ENCODE measurements at regions not wholly inside any gene's neighbourhood (a gene's known extent, or its start where the extent isn't known, plus 50 kb on each side); places are given as distances from the start of the nearest gene placed in this dataset.

DNA sequence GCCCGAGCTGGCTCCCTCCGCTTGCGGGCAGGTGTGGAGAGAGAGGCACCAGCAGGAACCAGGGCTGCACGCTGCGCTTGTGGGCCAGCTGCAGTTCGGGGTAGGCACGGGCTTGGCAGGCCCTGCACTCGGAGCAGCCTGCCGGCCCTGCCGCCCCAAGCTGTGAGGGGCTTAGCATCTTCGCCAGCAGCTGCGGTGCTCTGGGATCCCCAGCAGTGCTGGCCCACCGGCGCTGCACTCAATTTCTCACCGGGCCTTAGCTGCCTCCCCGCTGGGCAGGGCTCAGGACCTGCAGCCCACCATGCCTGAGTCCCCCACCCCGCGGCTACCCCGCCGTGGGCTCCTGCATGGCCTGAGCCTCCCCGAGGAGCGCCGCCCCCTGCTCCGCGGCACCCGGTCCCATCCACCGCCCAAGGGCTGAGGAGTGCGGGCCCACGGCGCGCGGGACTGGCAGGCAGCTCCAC lies 434.4 kb upstream of the RGPD4 start:
- DNase-seq: no peak

DNA sequence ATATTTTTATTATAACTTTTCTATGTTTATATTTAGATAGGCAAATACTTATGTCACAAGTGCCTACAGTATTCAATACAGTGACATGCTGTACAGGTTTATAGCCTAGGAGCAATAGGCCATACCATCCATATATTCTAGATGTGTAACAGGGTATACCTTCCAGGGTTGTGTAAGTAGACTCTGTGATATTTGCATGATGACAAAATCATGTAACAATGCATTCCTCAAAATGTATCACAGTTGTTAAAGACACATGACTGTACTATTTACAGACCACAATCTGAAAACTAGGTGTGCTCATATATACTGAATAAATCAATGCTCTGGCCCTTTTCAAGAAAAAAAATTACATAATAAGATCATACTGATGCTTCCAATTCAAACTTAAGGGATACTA lies 433.2 kb upstream of the RGPD4 start:
- no peak for DNase-seq

DNA sequence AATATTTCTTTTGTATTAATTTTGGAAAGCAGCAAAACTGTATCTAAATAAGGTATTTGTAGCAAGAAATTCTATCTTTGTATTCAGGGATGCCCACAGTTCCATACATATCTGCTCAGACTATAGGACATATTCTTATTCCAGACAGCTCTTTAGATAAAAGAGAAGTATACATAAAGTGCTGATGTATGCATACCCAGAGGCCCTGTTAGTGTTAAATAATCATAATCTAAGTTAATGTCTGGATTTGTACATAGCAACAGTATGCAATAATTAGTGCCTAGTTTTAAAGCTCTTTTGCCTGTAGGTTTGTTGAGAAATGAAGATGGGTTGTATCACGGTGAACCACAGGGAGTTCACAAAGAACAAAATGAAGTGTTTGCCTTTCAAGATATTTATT lies 428.0 kb upstream of the RGPD4 start:
- no peak for DNase-seq

DNA sequence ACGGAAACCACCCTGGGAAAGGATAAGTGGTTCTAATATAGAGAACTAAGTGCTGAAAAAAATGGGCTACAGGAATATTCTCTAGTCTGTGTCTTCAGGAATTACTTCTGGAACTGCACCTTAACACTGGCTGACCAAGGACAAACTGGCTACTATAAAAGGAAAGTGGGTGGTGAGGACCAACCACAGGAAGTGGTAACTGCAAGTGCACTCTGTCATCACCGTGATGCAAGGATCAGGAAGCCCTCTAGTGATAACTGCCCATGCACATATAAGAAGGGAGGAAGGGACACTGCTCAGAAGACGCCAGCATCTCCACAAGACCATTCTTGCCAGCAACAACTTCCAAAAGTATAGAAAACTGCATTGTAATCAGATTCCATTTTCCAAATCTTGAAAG lies 424.4 kb upstream of the RGPD4 start:
- DNase-seq: no peak

DNA sequence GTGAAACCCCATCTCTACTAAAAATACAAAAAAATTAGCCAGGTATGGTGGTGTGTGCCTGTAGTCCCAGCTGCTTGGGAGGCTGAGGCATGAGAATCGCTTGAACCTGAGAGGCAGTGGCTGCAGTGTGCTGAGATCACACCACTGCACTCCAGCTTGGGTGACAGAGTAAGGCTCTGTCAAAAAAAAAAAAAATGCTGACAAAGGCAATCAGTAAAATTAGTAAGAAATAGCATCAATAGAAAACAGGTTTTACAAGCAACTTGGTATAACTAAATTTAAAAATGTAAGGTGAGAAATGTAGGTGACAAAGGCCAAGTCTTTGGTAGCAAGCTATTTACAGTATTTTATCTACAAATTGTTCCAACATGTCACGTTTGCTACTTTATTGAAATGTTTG lies 421.4 kb upstream of the RGPD4 start:
- DNase-seq: no peak

DNA sequence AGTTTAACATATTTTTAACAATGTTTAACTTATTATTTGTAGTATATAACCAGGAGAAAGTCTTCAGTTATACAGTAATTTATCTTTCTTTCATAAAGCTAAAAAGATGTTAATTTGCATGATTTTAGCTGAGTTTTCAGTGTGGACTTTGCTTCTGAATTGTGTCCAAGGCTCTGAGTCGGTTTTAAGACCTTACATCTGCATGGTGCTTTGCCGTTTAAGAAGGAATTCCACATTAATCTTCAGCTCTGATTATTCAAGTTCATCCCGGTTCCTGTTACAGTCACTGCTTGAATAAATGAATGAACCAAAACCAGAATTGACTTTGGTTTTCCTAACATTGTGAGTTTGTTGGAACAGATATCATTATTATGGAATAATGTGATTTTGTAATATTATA lies 419.7 kb upstream of the RGPD4 start:
- DNase-seq: no peak

DNA sequence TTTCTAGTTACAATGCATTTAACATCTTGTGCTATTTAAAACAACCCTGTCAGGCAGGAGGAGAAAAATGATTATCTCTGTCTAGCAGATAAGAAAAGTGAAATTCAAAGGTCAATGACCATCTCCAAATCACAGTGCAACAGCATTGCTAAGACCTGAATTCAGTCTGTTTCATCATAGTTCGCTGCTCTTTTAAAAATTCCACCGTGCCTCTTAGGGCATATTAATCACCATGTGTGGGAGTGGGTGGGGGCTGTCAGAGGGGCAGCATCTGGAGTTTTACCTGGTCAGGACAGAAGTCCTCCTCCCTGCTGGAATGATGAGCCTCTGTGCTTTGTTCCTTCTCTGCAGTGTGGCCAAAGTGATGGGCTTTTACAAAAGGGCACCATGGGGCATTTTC lies 418.7 kb upstream of the RGPD4 start:
- DNase-seq: no peak

DNA sequence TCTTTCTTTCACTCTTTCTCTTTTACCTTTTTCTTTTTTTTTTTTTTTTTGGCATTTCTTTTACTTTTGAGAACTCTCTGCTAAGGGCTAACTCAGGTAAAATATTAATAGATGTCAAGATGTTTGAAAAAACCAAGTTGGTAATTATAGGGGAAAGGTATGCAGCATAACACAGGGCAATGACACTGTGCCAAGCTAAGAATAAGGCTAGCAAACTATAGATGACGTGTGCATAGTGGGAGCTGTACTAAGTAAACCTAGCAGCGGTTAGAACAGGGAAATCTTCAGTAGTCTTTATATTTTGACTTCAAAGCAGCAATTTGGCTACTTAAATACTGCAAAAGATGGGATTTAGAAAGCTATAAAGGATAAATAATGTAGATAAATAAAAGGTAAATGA lies 415.4 kb upstream of the RGPD4 start:
- DNase-seq: no peak

DNA sequence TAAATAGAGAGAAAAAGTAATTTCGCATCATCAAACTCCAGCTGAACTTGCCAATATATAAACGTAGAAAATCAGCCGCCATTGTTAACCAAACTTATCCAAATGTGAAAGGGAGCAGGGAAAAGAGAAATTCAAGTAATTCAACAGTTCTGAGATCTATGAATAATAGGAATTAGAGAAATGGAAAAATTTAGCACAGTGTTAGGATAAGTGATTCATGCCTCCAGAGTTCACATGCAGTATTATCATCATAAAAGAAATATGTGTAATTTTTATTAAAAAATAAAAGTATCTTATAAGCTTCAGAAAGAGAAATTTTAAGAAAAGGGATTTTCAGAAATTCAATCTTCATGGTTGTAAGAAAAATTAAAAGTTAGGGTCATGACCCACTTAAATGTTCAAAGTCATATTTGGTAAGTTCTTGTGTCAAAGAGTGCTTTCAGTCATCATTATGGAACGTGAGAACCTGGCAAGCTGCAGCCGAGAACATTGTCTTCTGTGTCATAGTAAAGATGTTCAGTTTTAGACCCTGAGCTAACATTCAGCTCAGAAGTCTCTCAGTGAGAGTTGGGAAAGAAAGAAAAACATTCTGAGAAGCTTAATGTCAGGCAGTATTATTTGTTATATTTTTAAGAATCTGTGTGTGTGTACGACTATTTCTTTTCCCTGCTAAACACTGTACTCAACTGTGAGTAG lies 414.3 kb upstream of the RGPD4 start:
- no peak for DNase-seq

DNA sequence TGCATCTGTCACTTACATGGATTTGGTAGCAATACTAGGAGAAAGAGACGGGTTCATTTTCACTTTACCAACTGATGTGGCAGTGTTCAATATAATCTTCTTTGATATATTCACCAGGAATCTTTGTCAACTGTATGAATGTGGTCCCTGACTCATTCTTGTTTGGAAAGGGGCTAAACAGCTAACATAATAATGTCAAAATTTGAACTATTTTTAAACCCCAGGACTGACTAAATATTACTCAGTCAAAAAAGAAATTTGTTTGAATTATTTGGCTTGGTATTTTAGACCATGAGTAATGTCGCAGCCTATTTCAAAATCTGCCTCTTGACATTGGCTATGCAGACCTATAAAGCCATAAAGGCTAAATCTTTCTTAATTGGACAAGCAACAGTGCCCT lies 413.7 kb upstream of the RGPD4 start:
- DNase-seq: no peak

DNA sequence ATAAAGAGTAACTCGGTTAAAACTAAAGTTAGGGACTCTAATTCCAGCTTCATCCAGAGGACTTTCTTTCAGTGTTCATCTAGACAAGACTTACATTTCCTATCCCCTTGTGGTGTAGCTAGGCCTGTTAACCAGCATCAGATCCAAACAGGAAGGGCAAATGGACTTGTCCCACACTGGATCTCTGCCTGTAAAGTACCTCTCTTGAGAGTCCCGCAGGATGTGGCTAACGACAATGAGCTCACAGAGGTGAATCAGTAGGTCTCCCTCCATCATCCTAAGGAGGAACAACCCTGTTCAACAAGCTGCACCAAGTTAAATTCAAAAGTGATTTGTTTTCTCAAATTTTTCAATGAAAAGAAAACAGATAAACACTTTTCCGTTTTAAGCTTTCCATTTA lies 412.3 kb upstream of the RGPD4 start:
- no peak for DNase-seq

DNA sequence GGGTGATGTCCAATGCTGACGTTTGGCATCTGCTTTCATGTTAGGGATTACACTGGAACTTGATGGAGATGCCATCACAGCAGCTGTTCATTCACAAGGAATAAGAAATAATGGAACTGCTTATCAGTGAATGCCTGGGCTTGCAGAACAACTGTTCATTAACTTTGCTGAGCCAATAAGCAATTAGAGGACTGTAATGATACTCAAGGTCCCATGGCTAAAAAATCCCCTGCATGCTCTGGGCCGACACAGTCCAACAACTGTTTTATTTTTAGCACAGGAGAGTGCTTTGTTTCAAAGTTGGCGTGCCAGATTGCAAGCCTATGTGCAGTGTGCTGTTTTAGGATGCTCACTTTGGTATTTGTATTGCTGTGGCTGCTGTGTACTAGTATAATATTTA lies 408.0 kb upstream of the RGPD4 start:
- DNase-seq: no peak

DNA sequence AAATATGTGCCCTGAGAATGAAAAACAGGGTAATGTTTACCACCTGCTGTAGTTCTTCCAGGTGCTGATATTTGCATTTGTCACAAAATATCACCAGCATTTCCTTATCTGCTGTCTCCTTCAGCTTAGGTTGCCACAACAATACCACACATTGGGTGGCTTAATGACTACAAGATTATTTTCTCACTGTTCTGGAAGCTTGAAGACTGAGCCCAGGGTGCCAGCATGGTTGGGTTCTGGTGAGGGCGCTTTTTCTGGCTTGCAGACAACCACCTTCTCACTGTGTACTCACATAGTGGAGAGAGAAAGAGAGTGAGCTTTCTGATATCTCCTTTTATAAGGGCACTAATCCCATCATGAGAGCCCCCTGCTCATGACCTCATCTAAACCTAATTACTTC lies 407.5 kb upstream of the RGPD4 start:
- no peak for DNase-seq

DNA sequence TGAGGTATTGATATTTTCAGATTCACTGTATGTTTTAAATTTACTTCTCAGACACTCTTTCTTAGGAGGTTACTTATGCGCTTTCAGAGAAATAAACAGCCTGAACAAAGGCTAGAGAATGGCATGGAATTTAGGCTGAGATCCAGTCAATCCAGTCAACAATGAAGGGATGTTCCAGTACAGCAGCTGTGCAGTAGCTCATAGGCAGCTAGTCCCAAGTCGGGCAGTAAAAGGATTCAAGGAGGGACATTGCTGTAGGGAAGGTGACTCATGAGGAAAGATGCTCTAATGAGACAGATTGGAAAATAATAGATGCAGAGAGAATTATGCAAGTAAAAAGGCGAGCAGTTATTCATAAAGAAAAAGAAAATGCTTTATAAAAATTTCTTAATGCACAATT lies 397.9 kb upstream of the RGPD4 start:
- DNase-seq: no peak

DNA sequence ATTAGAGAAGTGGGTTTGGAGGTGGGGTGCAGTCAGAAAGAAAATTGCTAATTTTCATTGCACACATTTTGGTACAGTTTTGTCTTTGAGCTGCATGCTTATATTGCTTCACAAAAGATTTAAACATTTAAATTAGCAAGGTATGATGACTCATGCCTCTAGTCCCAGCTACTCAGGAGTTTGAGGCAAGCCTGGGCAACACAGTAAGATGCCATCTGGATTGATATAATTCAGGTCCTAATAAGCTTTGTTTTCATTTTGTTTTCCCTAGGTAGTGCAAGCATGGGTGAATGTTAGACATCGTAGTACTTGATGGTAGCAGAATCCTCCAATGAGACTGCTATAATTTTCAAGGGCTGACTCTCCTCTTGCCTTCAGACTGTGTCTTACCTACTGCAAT lies 396.7 kb upstream of the RGPD4 start:
- DNase-seq: no peak

DNA sequence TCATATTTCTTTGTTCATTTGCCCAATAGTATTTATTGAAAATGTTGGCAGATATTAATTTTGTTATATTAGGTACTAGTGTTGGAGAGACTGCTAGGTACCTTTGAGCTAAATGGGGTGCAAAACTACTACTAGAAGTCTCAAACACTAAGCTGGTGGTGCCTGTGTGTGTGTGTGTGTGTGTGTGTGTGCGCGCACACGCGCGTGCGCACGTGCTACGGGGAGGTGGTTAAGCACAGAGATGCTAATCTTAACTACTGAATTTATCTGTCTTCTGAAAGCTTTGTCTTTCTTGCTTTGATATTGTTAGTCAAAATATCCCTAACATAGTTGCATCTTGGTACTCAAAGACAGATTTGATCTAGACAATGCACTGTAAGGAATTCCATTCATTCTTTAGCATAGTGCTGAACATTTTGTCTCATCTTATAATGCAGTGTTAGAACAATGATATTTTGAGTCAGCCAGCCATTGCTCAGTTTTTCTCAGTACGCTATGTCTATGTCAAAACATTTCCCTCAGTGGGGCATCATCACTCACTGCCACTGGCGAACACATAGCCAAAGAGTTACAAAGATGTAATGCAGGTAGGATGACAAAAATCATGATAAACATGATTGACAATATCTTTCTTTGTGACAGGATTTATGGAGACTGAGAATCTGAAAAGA lies 396.0 kb upstream of the RGPD4 start:
- DNase-seq: no peak

DNA sequence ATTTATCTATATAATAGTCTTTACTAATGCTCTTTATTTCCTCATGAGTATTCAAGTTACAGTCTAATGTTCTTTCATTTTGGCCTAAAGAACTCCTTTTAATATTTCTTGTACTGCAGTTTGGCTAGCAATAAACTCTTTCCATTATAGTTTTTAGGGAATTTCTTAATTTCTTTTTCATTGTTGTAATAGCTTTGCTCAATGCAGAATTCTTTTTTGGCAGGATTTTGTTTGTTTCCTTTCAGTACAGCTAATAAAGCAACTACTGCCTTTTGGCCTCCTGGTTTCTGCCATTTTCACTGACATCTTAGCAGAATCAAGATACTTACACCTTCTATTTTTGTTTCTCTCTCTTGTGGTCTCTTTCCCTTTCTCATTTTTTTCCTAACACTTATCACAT lies 390.4 kb upstream of the RGPD4 start:
- no peak for DNase-seq

DNA sequence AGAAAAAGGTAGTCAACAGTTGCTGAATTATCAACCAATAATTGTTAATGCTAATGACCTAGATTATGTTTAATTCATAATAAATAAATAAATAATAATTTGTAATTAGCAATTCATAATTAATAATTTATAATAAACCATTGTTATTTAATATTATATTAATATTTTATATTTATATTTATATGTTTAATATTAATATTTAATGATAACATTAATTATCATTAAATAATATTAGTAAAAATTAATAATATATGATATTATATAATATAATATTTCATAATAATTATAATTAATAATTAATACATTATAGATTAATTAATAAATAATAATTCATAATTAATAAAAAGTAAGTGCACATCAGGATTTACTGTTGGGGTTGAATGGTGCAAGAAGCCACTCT lies 389.4 kb upstream of the RGPD4 start:
- DNase-seq: no peak

DNA sequence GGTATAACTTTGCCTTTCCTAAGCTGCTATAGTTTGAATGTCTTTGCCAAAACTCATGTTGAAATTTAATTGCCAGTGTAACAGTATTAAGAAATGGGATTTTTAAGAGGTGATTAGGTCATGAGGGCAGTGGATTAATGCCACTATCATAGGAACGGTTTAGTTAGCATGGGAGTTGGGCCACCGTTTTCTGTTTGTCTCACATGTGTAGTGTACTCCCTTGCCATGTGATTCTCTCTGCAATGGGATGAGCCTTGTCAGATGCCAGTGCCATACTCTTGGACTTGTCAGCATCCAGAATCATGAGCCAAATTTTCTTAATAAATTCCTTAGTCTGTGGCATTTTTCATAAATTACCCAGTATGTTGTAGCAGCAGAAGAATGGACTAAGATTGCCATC lies 388.9 kb upstream of the RGPD4 start:
- no peak for DNase-seq

DNA sequence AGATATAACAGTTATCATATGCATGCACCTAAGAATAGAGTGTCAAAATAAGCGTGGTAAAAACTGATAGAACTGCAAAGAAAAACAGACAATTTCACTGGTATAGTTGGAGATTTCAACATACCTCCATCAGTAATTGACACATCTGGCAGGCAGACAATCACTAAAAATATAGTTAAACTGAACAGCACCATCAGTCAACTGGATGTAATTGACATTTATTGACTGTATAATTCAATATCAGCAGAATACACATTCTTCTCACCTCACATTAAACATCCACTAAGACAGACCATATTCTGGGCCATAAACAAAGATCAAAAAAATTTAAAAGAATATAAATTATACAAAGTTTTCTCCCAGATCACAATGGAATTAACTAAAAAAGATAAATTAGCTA lies 378.5 kb upstream of the RGPD4 start:
- no peak for DNase-seq

DNA sequence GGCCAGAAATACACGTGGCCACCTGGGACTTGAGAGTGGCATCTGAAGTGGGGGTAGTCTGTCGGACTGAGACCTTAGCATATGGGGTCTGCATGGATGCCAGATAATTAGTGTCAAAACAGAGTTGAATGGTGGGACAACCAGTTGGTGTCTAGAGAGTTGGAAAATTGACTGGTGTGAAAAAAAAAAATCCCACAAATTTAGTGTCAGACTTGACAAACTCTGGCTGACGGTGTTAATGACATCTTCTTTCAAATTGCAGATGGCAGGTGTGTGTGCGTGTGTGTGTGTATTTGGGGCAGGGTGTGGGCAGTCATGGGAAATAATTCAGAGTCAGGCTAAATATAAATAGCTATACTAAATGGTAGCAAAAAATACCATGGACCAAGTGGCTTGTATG lies 365.4 kb upstream of the RGPD4 start:
- DNase-seq: peak; percentile 75

DNA sequence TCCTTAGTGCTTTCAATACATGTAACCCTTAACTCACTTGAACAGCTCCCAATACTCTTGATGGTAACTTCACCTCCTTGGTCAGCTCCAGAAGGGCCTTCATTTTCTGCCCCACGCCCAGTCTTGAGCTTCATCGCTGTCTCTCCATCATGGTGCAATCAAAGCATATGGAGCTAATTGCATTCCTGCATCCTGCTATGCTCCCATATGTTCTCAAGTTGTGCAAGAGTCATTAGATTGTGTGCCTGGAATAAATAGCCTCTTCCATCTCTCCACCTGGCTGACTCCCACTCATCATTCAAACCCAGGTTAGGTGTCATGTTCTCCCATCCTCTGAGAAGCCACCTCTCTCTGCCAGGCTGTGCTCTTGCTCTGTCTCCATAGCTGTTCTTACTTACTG lies 364.5 kb upstream of the RGPD4 start:
- peak; percentile 62 for DNase-seq

DNA sequence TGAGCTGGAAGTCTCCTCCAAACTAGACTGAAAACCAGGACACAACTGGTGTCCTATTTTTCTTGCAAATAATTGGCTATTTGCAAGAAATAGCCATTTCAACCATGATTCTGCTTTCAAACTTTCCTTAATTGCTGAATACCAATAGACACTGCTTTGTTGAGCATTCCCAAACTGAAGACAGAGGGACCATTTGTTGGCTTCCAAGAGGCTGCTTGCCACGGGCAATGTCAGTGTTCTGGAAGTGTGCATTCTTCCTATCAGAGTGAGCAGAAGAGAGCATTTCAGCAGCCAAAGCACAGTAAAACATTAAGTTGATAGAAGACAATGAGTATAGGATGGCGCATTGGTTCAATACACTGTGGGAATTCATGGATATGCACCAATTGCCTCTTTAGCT lies 360.5 kb upstream of the RGPD4 start:
- DNase-seq: no peak

DNA sequence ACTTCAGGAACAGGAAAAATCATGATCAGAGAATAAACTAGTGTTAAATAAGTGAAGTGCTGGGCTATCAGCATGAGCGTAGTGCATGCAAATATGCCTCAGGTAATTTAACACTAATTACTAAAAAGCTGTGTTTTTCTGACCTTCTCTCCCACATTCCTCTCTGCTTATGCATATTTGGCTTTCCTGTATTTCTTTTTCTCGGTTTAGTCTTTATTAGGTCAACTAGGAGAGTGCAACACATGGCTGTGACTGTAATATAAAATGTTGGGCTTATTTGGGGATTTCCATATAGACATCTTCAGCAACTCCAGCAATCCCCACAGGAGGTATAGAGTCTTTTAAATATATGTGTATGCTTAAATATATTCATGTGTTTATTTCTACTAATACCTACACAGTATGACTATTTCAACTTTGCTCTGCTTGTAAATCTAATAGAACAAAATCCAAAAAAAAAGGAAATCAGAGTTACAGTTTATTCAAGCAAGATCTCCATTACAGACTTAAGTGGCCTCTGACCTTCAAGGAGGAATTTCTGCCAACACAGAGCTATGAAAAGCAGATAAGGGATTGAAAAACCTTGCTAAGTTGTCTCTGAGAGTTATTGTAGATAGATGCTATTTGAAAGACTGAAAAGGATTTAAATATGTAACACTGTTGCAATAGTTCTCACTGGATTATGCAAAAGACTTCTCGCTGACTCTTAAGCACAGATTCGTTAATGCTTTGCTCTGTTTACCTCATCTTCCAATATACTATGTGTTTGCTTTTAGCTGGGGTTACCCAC lies 359.5 kb upstream of the RGPD4 start:
- DNase-seq: no peak
